Transverse colon (tissue), 4 donors: ENCODE measurements at regions not wholly inside any gene's neighbourhood (a gene's known extent, or its start where the extent isn't known, plus 50 kb on each side); places are given as distances from the start of the nearest gene placed in this dataset.

Experiments used
- DNase-seq: peaks from one replicate; pipeline ENCODE4 v3.0.0-alpha.2; 2019
- H3K27ac ChIP-seq, 4 donors: fragments of 200-600 bp; sonication (generic); 2 replicates each; pipeline ENCODE4 v1.5.1; 2016 to 2018; ENCODE audit warnings: inconsistent platforms in 4 of 4
- H3K27me3 ChIP-seq: fragments of 200-600 bp; sonication (generic); 2 replicates; pipeline ENCODE4 v1.5.1; 2017; ENCODE audit warnings: inconsistent platforms
- H3K36me3 ChIP-seq, 4 donors: fragments of 200-600 bp; sonication (generic); 2 replicates each; pipeline ENCODE4 v1.5.1; 2017 to 2019; ENCODE audit warnings: inconsistent platforms in 4 of 4
- H3K4me1 ChIP-seq, 4 donors: fragments of 200-600 bp; sonication (generic); 2 replicates each; pipeline ENCODE4 v1.5.1; 2017 to 2020; ENCODE audit warnings: inconsistent platforms in 4 of 4
- H3K4me3 ChIP-seq, 4 donors: fragments of 200-600 bp; sonication (generic); 1 replicate in 1 of 4; 2 replicates in 3 of 4; pipeline versions ENCODE4 v1.5.1 to v1.6.1; 2017 to 2019; ENCODE audit warnings: inconsistent platforms in 4 of 4
- H3K9me3 ChIP-seq, 2 donors: fragments of 200-600 bp; sonication (generic); 2 replicates each; pipeline ENCODE4 v1.5.1; 2017 to 2019; ENCODE audit warnings: inconsistent platforms in 2 of 2
- CTCF ChIP-seq, 5 experiments: fragments of 200-600 bp in 3 of 5; fragments of 450-650 bp in 2 of 5; sonication (generic) in 3 of 5; IDR thresholded peaks; 1 replicate in 2 of 5; 2 replicates in 3 of 5; pipeline ENCODE4 v1.5.1; 2016 to 2017; ENCODE audit warnings: antibody characterized with exemption in 5 of 5, inconsistent platforms in 3 of 5, mild to moderate bottlenecking in 2 of 5, moderate library complexity in 1 of 5
- EP300 ChIP-seq: sonication (generic); formaldehyde crosslinking; IDR thresholded peaks from one replicate; pipeline ENCODE4 v1.6.1; 2017; ENCODE audit warnings: antibody characterized with exemption, low read depth
- POLR2A ChIP-seq: fragments of 450-650 bp; IDR thresholded peaks from one replicate; pipeline ENCODE4 v1.6.1; 2016; ENCODE audit warnings: antibody characterized with exemption, mild to moderate bottlenecking, moderate library complexity
- POLR2AphosphoS5 ChIP-seq, 3 donors: sonication (generic); formaldehyde crosslinking; IDR thresholded peaks; one replicate each; pipeline ENCODE4 v1.6.1; 2016; ENCODE audit warnings: antibody characterized with exemption in 3 of 3
- WGBS, 2 donors: methylation state at CpG; one replicate each; pipeline ENCODE4 v1.1.5; 2018; ENCODE audit warnings: low coverage in 1 of 2; 5-methylcytosine and 5-hydroxymethylcytosine counted together
- in situ Hi-C, 4 donors: fragments of 200-750 bp; cut with MboI; loops; one replicate each; pipeline versions ENCODE4 v1.15.0 to v1.15.1; 2017; ENCODE audit warnings: low sequenced_read_pairs in 3 of 4, low pct_ligation_motif_present in 1 of 4, low pct_unique_long_range_greater_than_20kb in 1 of 4
- intact Hi-C: fragments of 100-400 bp; cut with DNase I; formaldehyde crosslinking; loops from one replicate; pipeline ENCODE4 v1.15.1; 2023; ENCODE audit warnings: low total_unique reads

- TF ChIP-seq POLR2A (no peak), EP300 (no peak), POLR2AphosphoS5 (IDR thresholded peaks at IDR 0.05) (no peak), CTCF (IDR thresholded peaks at IDR 0.05) (no peak)
- intact Hi-C loops (no loop called here), in situ Hi-C loops (no loop called here)
- Histone ChIP-seq H3K4me3 (no peak overlapping the region), H3K4me1 (no peaks in the 10 kb centered on the region), H3K36me3 (no peaks in the 10 kb centered on the region), H3K27ac (no peak overlapping the region), H3K9me3 (no peaks in the 10 kb centered on the region), H3K27me3 (no peaks in the 10 kb centered on the region)
- no peak for DNase-seq
- WGBS, 2 donors: 70 to 85% methylated on average over 2 to 11 of the region's 11 CpGs
These were observed 251.8 kb downstream of the MAF start for GRCh38 chr16:79348521-79349306.

- Histone ChIP-seq H3K27ac (no peak overlapping the region), H3K4me3 (no peak overlapping the region), H3K36me3 (no peaks in the 10 kb centered on the region), H3K27me3 (no peaks in the 10 kb centered on the region), H3K9me3 (no peaks in the 10 kb centered on the region), H3K4me1 (no peaks in the 10 kb centered on the region)
- intact Hi-C loops (no loop called here), in situ Hi-C loops (no loop called here)
- DNase-seq: no peak
- WGBS, 2 donors: 90% methylated on average over 18 of the region's 19 CpGs; no CpG with 5 or more reads in 1 of the 2 donors
- TF ChIP-seq CTCF (IDR thresholded peaks at IDR 0.05): no peak
- TF ChIP-seq POLR2A: no peak
- TF ChIP-seq POLR2AphosphoS5 (IDR thresholded peaks at IDR 0.05): no peak
- no peak for TF ChIP-seq EP300
These were observed 253.3 kb downstream of the MAF start for GRCh38 chr16:79347277-79347676.

- intact Hi-C loops (no loop called here), in situ Hi-C loops (no loop called here)
- H3K36me3 ChIP-seq: no peaks in the 10 kb centered on the region
- no peak for DNase-seq
- TF ChIP-seq CTCF (IDR thresholded peaks at IDR 0.05) (no peak), POLR2A (no peak), EP300 (no peak), POLR2AphosphoS5 (IDR thresholded peaks at IDR 0.05) (no peak)
- no peaks in the 10 kb centered on the region for H3K27me3 ChIP-seq
- H3K9me3 ChIP-seq: no peaks in the 10 kb centered on the region
- H3K4me1 ChIP-seq: peaks cover 0 to 2% (median 0%) of the 10 kb centered on the region in 4 donors
- H3K4me3 ChIP-seq: no peak overlapping the region
- WGBS, 2 donors: 73 to 77% methylated on average over 2 to 7 of the region's 7 CpGs
- H3K27ac ChIP-seq: no peak overlapping the region
These were observed 260.7 kb downstream of the MAF start for GRCh38 chr16:79339863-79340262.

GRCh38 chr16:79337906-79338305 is 262.6 kb downstream of the MAF start:
- Histone ChIP-seq H3K9me3 (no peaks in the 10 kb centered on the region), H3K36me3 (no peaks in the 10 kb centered on the region), H3K4me1 (peaks cover 0 to 2% (median 0%) of the 10 kb centered on the region in 4 donors), H3K27me3 (no peaks in the 10 kb centered on the region), H3K4me3 (no peak overlapping the region), H3K27ac (no peak overlapping the region)
- TF ChIP-seq EP300 (no peak), POLR2AphosphoS5 (IDR thresholded peaks at IDR 0.05) (no peak), POLR2A (no peak), CTCF (IDR thresholded peaks at IDR 0.05) (no peak)
- in situ Hi-C loops (no loop called here), intact Hi-C loops (no loop called here)
- WGBS, 2 donors: 90% methylated on average over 2 to 7 of the region's 7 CpGs
- no peak for DNase-seq
